Osteoblast (primary cell): ENCODE measurements at regions not wholly inside any gene's neighbourhood (a gene's known extent, or its start where the extent isn't known, plus 50 kb on each side); places are given as distances from the start of the nearest gene placed in this dataset.

Source experiments
- DNase-seq: peaks from one replicate; pipeline ENCODE4 v3.0.0; 2011; ENCODE audit warnings: low spot score, mixed read lengths; ENCODE audit not compliant: insufficient read length; ENCODE audit errors: missing footprints
- H2AFZ ChIP-seq: 2 replicates; pipeline ENCODE4 v1.6.0; 2011; ENCODE audit warnings: mild to moderate bottlenecking, low read length
- H3K27ac ChIP-seq: 2 replicates; pipeline ENCODE4 v1.5.1; 2011; ENCODE audit warnings: mild to moderate bottlenecking, low read depth, low read length, moderate library complexity
- H3K27me3 ChIP-seq: 2 replicates; pipeline ENCODE4 v1.6.0; 2012; ENCODE audit warnings: mild to moderate bottlenecking, control low read depth, inconsistent platforms, low read length, moderate library complexity; ENCODE audit not compliant: insufficient read depth
- H3K36me3 ChIP-seq: 2 replicates; pipeline ENCODE4 v1.5.1; 2011; ENCODE audit warnings: mild to moderate bottlenecking, low read length, control low read depth, moderate library complexity; ENCODE audit not compliant: insufficient read depth
- H3K4me1 ChIP-seq: 2 replicates; pipeline ENCODE4 v1.5.1; 2011; ENCODE audit warnings: mild to moderate bottlenecking, low read length, control low read depth, moderate library complexity; ENCODE audit not compliant: insufficient read depth
- H3K4me2 ChIP-seq: 2 replicates; pipeline ENCODE4 v1.6.0; 2011; ENCODE audit warnings: mild to moderate bottlenecking, low read length; ENCODE audit not compliant: insufficient read depth
- H3K4me3 ChIP-seq: fragments of 200-600 bp; sonication (generic); 3 replicates; pipeline ENCODE4 v1.5.1; 2012; ENCODE audit warnings: mild to moderate bottlenecking, low read length, inconsistent platforms; ENCODE audit not compliant: insufficient read depth
- H3K79me2 ChIP-seq: 2 replicates; pipeline ENCODE4 v1.6.0; 2012; ENCODE audit warnings: mild to moderate bottlenecking, low read length, control low read depth, inconsistent platforms; ENCODE audit not compliant: insufficient read depth
- H3K9me3 ChIP-seq: 2 replicates; pipeline ENCODE4 v1.5.1; 2011; ENCODE audit warnings: low read depth, low read length, control low read depth
- H4K20me1 ChIP-seq: 2 replicates; pipeline ENCODE4 v1.6.0; 2012; ENCODE audit warnings: mild to moderate bottlenecking, low read length, control low read depth; ENCODE audit not compliant: insufficient read depth
- CTCF ChIP-seq: IDR thresholded peaks from 2 replicates; pipeline ENCODE4 v1.5.1; 2011; ENCODE audit warnings: mild to moderate bottlenecking, low read depth, low read length, moderate library complexity; ENCODE audit errors: extremely low read depth

- peak overlapping the region; percentile 58 for H3K4me2 ChIP-seq
- H3K4me3 ChIP-seq: no peak overlapping the region
- no peaks in the 10 kb centered on the region for H4K20me1 ChIP-seq
- H3K9me3 ChIP-seq: peaks cover 4% of the 10 kb centered on the region
- H3K27ac ChIP-seq: peak overlapping the region; percentile 3
- no peaks in the 10 kb centered on the region for H3K27me3 ChIP-seq
- peak overlapping the region; percentile 27 for H2AFZ ChIP-seq
- peaks cover 42% of the 10 kb centered on the region for H3K4me1 ChIP-seq
- no peaks in the 10 kb centered on the region for H3K79me2 ChIP-seq
- no peaks in the 10 kb centered on the region for H3K36me3 ChIP-seq
- DNase-seq: peak; percentile 79
- TF ChIP-seq CTCF: no peak
These were observed 182.5 kb upstream of the PRSS58 start for GRCh38 chr7:142440219-142440905.

- no peak for DNase-seq
- Histone ChIP-seq H3K27me3 (no peaks in the 10 kb centered on the region), H3K4me1 (peaks cover 42% of the 10 kb centered on the region), H3K27ac (peak overlapping the region; percentile 3), H3K9me3 (peaks cover 4% of the 10 kb centered on the region), H3K4me3 (no peak overlapping the region), H2AFZ (no peak overlapping the region), H3K4me2 (no peak overlapping the region), H4K20me1 (no peaks in the 10 kb centered on the region), H3K79me2 (no peaks in the 10 kb centered on the region), H3K36me3 (no peaks in the 10 kb centered on the region)
- no peak for TF ChIP-seq CTCF
These were observed 181.9 kb upstream of the PRSS58 start for GRCh38 chr7:142439739-142440138.

- TF ChIP-seq CTCF: no peak
- no peak overlapping the region for H3K27ac ChIP-seq
- no peak overlapping the region for H2AFZ ChIP-seq
- H3K36me3 ChIP-seq: no peaks in the 10 kb centered on the region
- no peak overlapping the region for H3K4me2 ChIP-seq
- no peak for DNase-seq
- no peaks in the 10 kb centered on the region for H3K79me2 ChIP-seq
- H3K9me3 ChIP-seq: peaks cover 4% of the 10 kb centered on the region
- H3K4me3 ChIP-seq: no peak overlapping the region
- no peaks in the 10 kb centered on the region for H3K27me3 ChIP-seq
- no peaks in the 10 kb centered on the region for H4K20me1 ChIP-seq
- H3K4me1 ChIP-seq: peaks cover 42% of the 10 kb centered on the region
These were observed 181.2 kb upstream of the PRSS58 start for GRCh38 chr7:142438923-142439515.

GRCh38 chr7:142438235-142438922, 180.5 kb upstream of the PRSS58 start:
- peak; percentile 87 for TF ChIP-seq CTCF
- H3K27me3 ChIP-seq: no peaks in the 10 kb centered on the region
- peak overlapping the region; percentile 2 for H2AFZ ChIP-seq
- DNase-seq: no peak
- H3K36me3 ChIP-seq: no peaks in the 10 kb centered on the region
- H3K27ac ChIP-seq: no peak overlapping the region
- H4K20me1 ChIP-seq: no peaks in the 10 kb centered on the region
- peaks cover 4% of the 10 kb centered on the region for H3K9me3 ChIP-seq
- H3K4me1 ChIP-seq: peaks cover 39% of the 10 kb centered on the region
- no peaks in the 10 kb centered on the region for H3K79me2 ChIP-seq
- H3K4me3 ChIP-seq: no peak overlapping the region
- no peak overlapping the region for H3K4me2 ChIP-seq
